Body of pancreas (tissue), 4 donors: ENCODE measurements at regions not wholly inside any gene's neighbourhood (a gene's known extent, or its start where the extent isn't known, plus 50 kb on each side); places are given as distances from the start of the nearest gene placed in this dataset.

Experiments used
- POLR2A ChIP-seq, 3 donors: fragments of 450-650 bp; IDR thresholded peaks; one replicate each; pipeline ENCODE4 v1.6.1; 2016; ENCODE audit warnings: antibody characterized with exemption in 3 of 3, mild to moderate bottlenecking in 2 of 3
- TF ChIP-seq, protein P1 (sequence below), 7 experiments: fragments of 450-650 bp in 4 of 7; fragments of 200-600 bp in 3 of 7; sonication (generic) in 3 of 7; IDR thresholded peaks; one replicate each; pipeline ENCODE4 v1.5.1; 2016 to 2019; ENCODE audit warnings: antibody characterized with exemption in 7 of 7

DNA sequence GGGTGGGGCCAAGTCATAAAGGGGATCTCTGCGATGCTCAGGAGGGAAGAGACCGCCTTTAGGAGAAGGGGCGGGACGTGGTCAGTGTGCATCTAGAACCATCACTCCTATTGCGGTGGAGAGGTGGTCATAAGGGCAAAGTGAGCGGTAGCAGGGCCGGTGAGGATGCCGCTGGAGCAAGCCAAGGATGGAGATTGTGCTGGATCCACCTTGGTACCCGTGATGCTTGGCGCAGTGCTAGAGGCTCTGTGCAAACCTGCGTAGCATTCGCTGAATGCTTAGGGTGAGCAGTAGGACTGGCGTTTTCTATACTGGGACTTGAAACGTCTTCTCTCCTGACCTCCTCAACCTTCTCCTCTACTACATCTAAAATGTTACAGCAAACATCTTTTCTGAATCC lies 294.2 kb downstream of the FGF9 start:
- TF ChIP-seq, protein P1, sequence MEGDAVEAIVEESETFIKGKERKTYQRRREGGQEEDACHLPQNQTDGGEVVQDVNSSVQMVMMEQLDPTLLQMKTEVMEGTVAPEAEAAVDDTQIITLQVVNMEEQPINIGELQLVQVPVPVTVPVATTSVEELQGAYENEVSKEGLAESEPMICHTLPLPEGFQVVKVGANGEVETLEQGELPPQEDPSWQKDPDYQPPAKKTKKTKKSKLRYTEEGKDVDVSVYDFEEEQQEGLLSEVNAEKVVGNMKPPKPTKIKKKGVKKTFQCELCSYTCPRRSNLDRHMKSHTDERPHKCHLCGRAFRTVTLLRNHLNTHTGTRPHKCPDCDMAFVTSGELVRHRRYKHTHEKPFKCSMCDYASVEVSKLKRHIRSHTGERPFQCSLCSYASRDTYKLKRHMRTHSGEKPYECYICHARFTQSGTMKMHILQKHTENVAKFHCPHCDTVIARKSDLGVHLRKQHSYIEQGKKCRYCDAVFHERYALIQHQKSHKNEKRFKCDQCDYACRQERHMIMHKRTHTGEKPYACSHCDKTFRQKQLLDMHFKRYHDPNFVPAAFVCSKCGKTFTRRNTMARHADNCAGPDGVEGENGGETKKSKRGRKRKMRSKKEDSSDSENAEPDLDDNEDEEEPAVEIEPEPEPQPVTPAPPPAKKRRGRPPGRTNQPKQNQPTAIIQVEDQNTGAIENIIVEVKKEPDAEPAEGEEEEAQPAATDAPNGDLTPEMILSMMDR (IDR thresholded peaks at IDR 0.05): no peak
- TF ChIP-seq POLR2A (IDR thresholded peaks at IDR 0.05): no peak
